ENCODE measurements at regions not wholly inside any gene's neighbourhood (a gene's known extent, or its start where the extent isn't known, plus 50 kb on each side); places are given as distances from the start of the nearest gene placed in this dataset.

- whole genome bisulfite sequencing, 3 donors = 63 to 79% (median 74%) methylated on average over 3 of the region's 3 CpGs
- H3K27ac ChIP-seq (ENCODE audit: low read depth, low read length) = no peak overlapping the region
Measured at GRCh38 chr5:8340261-8340660, 471.3 kb downstream of the MTRR start.

GRCh38 chr5:8340739-8341344 lies 471.9 kb downstream of the MTRR start:
- no peak overlapping the region for H3K27ac ChIP-seq (ENCODE audit: low read depth, low read length)
- 10 to 40% (median 29%) methylated on average over 1 of the region's 1 CpG for WGBS, 3 donors

- no peak overlapping the region for H3K27ac ChIP-seq (ENCODE audit: low read depth, low read length)
- 54 to 72% (median 59%) methylated on average over 4 of the region's 4 CpGs for WGBS, 3 donors
Measured at GRCh38 chr5:8341406-8341805, 472.5 kb downstream of the MTRR start.

- 51 to 70% (median 61%) methylated on average over 1 of the region's 1 CpG for WGBS, 3 donors
- H3K27ac ChIP-seq (ENCODE audit: low read depth, low read length) = no peak overlapping the region
Measured at GRCh38 chr5:8347984-8348383, 479.0 kb downstream of the MTRR start.

- no peak overlapping the region for H3K27ac ChIP-seq (ENCODE audit: low read depth, low read length)
- 39 to 70% (median 55%) methylated on average over 1 of the region's 1 CpG for WGBS, 3 donors
Measured at GRCh38 chr5:8349855-8350254, 480.9 kb downstream of the MTRR start.

- H3K27ac ChIP-seq (ENCODE audit: low read depth, low read length) = no peak overlapping the region
- 42 to 69% (median 57%) methylated on average over 6 of the region's 6 CpGs for WGBS, 3 donors
Measured at GRCh38 chr5:8350644-8351339, 481.8 kb downstream of the MTRR start.

- WGBS, 3 donors = 28 to 57% (median 45%) methylated on average over 1 of the region's 1 CpG
- H3K27ac ChIP-seq (ENCODE audit: low read depth, low read length) = no peak overlapping the region
Measured at GRCh38 chr5:8355981-8356380, 487.0 kb downstream of the MTRR start.

GRCh38 chr5:8360012-8360411 lies 491.1 kb downstream of the MTRR start:
- H3K27ac ChIP-seq (ENCODE audit: low read depth, low read length) = no peak overlapping the region
- 34 to 46% (median 43%) methylated on average over 2 of the region's 2 CpGs for WGBS, 3 donors

GRCh38 chr5:8362495-8362894 lies 493.5 kb downstream of the MTRR start:
- 50 to 66% (median 62%) methylated on average over 1 of the region's 1 CpG for WGBS, 3 donors
- H3K27ac ChIP-seq (ENCODE audit: low read depth, low read length) = no peak overlapping the region

- H3K27ac ChIP-seq (ENCODE audit: low read depth, low read length) = no peak overlapping the region
- WGBS, 3 donors = 82 to 86% (median 83%) methylated on average over 3 of the region's 3 CpGs
Measured at GRCh38 chr5:8363138-8363537, 494.2 kb downstream of the MTRR start.

GRCh38 chr5:8366266-8366665 lies 497.3 kb downstream of the MTRR start:
- 53 to 68% (median 66%) methylated on average over 6 of the region's 6 CpGs for WGBS, 3 donors
- H3K27ac ChIP-seq (ENCODE audit: low read depth, low read length) = no peak overlapping the region

- no peak overlapping the region for H3K27ac ChIP-seq (ENCODE audit: low read depth, low read length)
- WGBS, 3 donors = 48 to 88% (median 69%) methylated on average over 2 of the region's 2 CpGs
Measured at GRCh38 chr5:8376478-8376877, 507.5 kb downstream of the MTRR start.

GRCh38 chr5:8381972-8382371 lies 513.0 kb downstream of the MTRR start:
- no peak overlapping the region for H3K27ac ChIP-seq (ENCODE audit: low read depth, low read length)

- H3K27ac ChIP-seq (ENCODE audit: low read depth, low read length) = no peak overlapping the region
- 55 to 80% (median 80%) methylated on average over 5 of the region's 5 CpGs for WGBS, 3 donors
Measured at GRCh38 chr5:8382456-8382855, 513.5 kb downstream of the MTRR start.

GRCh38 chr5:8383616-8384015 lies 514.7 kb downstream of the MTRR start:
- WGBS, 3 donors = 48 to 61% (median 56%) methylated on average over 1 of the region's 1 CpG

GRCh38 chr5:8386719-8387288 lies 517.9 kb downstream of the MTRR start:
- WGBS, 3 donors = 55 to 88% (median 80%) methylated on average over 2 of the region's 2 CpGs

More at GRCh38 chr5:8383616-8384015, 514.7 kb downstream of the MTRR start:
- H3K27ac ChIP-seq (ENCODE audit: low read depth, low read length) = no peak overlapping the region

GRCh38 chr5:8391911-8392310 lies 523.0 kb downstream of the MTRR start:
- WGBS, 3 donors = 57 to 75% (median 59%) methylated on average over 2 of the region's 2 CpGs
- H3K27ac ChIP-seq (ENCODE audit: low read depth, low read length) = no peak overlapping the region

More at GRCh38 chr5:8386719-8387288, 517.9 kb downstream of the MTRR start:
- no peak overlapping the region for H3K27ac ChIP-seq (ENCODE audit: low read depth, low read length)

- H3K27ac ChIP-seq (ENCODE audit: low read depth, low read length) = no peak overlapping the region
- 37 to 52% (median 43%) methylated on average over 2 of the region's 2 CpGs for WGBS, 3 donors
Measured at GRCh38 chr5:8393240-8393639, 524.3 kb downstream of the MTRR start.

GRCh38 chr5:8394965-8395364 lies 526.0 kb downstream of the MTRR start:
- no peak overlapping the region for H3K27ac ChIP-seq (ENCODE audit: low read depth, low read length)
- WGBS, 3 donors = 78 to 84% (median 82%) methylated on average over 5 of the region's 5 CpGs

- WGBS, 3 donors = 84 to 91% (median 89%) methylated on average over 1 of the region's 1 CpG
- H3K27ac ChIP-seq (ENCODE audit: low read depth, low read length) = no peak overlapping the region
Measured at GRCh38 chr5:8396246-8396645, 527.3 kb downstream of the MTRR start.
